Activated T-cell treated with anti-CD3 and anti-CD28 coated beads, Interleukin-2, amount 50 U/mL, for 24 hours (primary cell): ENCODE measurements at regions not wholly inside any gene's neighbourhood (a gene's known extent, or its start where the extent isn't known, plus 50 kb on each side); places are given as distances from the start of the nearest gene placed in this dataset.

Experiments used
- DNase-seq: peaks from one replicate; pipeline ENCODE4 v3.0.0-alpha.2; 2020
- H3K27ac Mint-ChIP-seq: 2 replicates; pipeline ENCODE4 v1.8.0; 2020; ENCODE audit warnings: mild to moderate bottlenecking, mixed read lengths
- H3K27me3 Mint-ChIP-seq: 2 replicates; pipeline ENCODE4 v1.8.0; 2020; ENCODE audit warnings: mixed read lengths
- H3K36me3 Mint-ChIP-seq: 2 replicates; pipeline ENCODE4 v1.8.0; 2020; ENCODE audit warnings: low read depth, mixed read lengths
- H3K4me1 Mint-ChIP-seq: 2 replicates; pipeline ENCODE4 v1.8.0; 2020; ENCODE audit warnings: low read depth, mixed read lengths
- H3K4me3 Mint-ChIP-seq: 2 replicates; pipeline ENCODE4 v1.8.0; 2020; ENCODE audit warnings: mild to moderate bottlenecking, moderate library complexity, mixed read lengths
- H3K9me3 Mint-ChIP-seq: 2 replicates; pipeline ENCODE4 v1.8.0; 2020; ENCODE audit warnings: mixed read lengths

DNA sequence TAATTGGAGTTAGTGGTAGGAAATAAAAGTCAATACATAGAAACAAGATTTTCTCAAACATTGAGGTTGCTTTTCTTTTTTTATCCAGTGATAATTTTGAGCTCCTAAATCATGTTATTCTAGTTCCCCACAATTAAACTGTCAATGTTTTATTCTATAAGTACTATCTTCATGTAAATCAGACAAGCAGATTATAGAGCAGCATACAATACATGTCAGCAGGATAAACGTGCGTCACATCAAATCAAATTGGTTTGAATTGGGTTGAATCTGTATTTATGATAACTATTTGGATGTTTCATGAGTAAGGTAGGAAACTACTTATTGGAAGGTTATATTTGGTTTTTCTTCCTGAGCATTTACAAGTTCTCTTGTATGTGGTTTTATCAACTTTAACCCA, 2028.7 kb downstream of the NCAM2 start:
- H3K4me1 Mint-ChIP-seq: no peaks in the 10 kb centered on the region
- no peak overlapping the region for H3K4me3 Mint-ChIP-seq
- DNase-seq: no peak
- no peaks in the 10 kb centered on the region for H3K36me3 Mint-ChIP-seq
- H3K27ac Mint-ChIP-seq: no peak overlapping the region
- H3K27me3 Mint-ChIP-seq: no peaks in the 10 kb centered on the region
- H3K9me3 Mint-ChIP-seq: peaks cover 2% of the 10 kb centered on the region

- Mint-ChIP-seq H3K4me1 (no peaks in the 10 kb centered on the region), H3K4me3 (no peak overlapping the region), H3K9me3 (no peaks in the 10 kb centered on the region), H3K27ac (no peak overlapping the region), H3K27me3 (no peaks in the 10 kb centered on the region), H3K36me3 (no peaks in the 10 kb centered on the region)
- DNase-seq: no peak
Observed at GRCh38 chr21:23039846-23040245, 2041.6 kb downstream of the NCAM2 start.

DNA sequence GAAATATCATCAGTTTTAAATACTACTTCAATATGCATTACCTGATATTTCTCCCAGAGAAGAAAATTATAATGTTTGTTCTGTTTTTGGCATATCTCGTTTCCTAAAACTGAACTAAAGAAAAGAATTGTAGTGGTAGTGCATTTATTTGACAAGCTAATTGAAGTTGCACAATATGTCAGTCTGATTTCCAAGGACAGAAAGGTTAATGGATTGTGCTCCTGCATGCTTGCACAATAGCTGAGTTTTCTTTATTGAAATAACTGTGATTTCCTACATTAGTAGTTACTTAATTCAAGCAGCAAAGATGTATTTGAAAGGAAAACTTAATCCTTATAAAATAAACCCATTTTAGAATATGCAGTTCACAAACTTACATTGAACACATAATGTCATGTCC, 2047.7 kb downstream of the NCAM2 start:
- H3K4me3 Mint-ChIP-seq: no peak overlapping the region
- H3K36me3 Mint-ChIP-seq: no peaks in the 10 kb centered on the region
- no peaks in the 10 kb centered on the region for H3K4me1 Mint-ChIP-seq
- peaks cover 2% of the 10 kb centered on the region for H3K9me3 Mint-ChIP-seq
- no peaks in the 10 kb centered on the region for H3K27me3 Mint-ChIP-seq
- H3K27ac Mint-ChIP-seq: no peak overlapping the region
- no peak for DNase-seq

DNA sequence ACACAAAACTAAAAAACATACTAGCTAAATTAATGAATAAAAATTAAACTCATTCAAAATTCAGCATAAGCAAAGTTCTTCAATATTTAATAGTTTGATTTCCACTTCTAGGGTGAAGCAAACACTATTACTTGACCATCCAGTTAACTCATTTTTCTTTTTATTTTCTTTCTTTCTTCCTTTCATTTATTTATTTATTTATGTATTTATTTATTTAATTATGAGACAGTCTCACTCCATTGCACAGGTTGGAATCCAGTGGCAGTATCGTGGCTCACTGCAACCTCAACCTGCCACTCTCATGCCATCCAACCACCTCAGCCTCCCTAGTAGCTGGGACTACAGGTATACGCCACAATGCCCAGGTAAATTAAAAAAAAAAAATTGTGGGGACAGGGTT, 2069.5 kb downstream of the NCAM2 start:
- Mint-ChIP-seq H3K4me3 (no peak overlapping the region), H3K4me1 (no peaks in the 10 kb centered on the region), H3K9me3 (peaks cover 2% of the 10 kb centered on the region), H3K27me3 (no peaks in the 10 kb centered on the region), H3K36me3 (no peaks in the 10 kb centered on the region), H3K27ac (no peak overlapping the region)
- no peak for DNase-seq

DNA sequence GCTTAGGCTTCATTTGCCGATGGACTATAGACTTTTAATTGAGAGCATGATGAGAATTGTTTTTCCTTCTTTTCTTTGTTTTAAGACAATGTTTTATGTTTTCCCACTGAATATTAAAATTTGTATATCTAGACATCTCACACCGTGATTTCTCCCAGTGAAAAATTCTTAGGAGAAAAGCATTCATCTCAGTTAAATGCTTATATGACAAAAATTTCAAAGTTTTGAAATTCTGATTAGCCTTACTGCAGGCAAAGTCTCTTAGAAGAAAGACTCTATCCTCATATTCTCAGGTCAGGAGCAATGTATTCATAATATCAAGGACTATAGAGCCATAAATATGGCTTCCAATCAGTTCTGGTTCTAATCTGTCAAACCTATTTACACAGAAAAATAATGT, 2085.0 kb downstream of the NCAM2 start:
- no peaks in the 10 kb centered on the region for H3K4me1 Mint-ChIP-seq
- no peak overlapping the region for H3K27ac Mint-ChIP-seq
- DNase-seq: no peak
- no peaks in the 10 kb centered on the region for H3K9me3 Mint-ChIP-seq
- H3K27me3 Mint-ChIP-seq: no peaks in the 10 kb centered on the region
- H3K4me3 Mint-ChIP-seq: no peak overlapping the region
- H3K36me3 Mint-ChIP-seq: no peaks in the 10 kb centered on the region

DNA sequence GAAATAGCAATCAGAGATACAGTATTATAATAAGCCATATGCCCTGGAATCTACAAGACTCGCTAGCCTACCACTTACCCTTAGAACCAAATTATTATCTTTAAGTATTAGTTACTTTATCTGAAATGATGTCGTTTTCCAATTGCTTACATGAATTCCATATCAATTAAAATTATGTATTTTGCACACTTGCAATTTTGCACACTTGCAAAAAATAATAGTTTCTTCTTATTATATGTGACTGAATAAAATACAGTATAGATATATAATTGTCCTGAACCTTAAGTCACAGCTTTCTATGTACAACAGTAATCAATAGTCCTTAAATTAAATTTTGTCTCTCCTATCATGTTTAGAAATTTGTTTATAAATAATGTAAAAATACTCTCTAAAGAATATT, 2095.1 kb downstream of the NCAM2 start:
- Mint-ChIP-seq H3K9me3 (peaks cover 11% of the 10 kb centered on the region), H3K4me3 (no peak overlapping the region), H3K36me3 (no peaks in the 10 kb centered on the region), H3K27me3 (no peaks in the 10 kb centered on the region), H3K4me1 (no peaks in the 10 kb centered on the region), H3K27ac (no peak overlapping the region)
- DNase-seq: no peak

GRCh38 chr21:23099185-23099584, 2101.0 kb downstream of the NCAM2 start:
- H3K27me3 Mint-ChIP-seq: no peaks in the 10 kb centered on the region
- no peaks in the 10 kb centered on the region for H3K4me1 Mint-ChIP-seq
- H3K36me3 Mint-ChIP-seq: no peaks in the 10 kb centered on the region
- H3K9me3 Mint-ChIP-seq: peaks cover 5% of the 10 kb centered on the region
- no peak overlapping the region for H3K4me3 Mint-ChIP-seq
- no peak for DNase-seq
- H3K27ac Mint-ChIP-seq: no peak overlapping the region

DNA sequence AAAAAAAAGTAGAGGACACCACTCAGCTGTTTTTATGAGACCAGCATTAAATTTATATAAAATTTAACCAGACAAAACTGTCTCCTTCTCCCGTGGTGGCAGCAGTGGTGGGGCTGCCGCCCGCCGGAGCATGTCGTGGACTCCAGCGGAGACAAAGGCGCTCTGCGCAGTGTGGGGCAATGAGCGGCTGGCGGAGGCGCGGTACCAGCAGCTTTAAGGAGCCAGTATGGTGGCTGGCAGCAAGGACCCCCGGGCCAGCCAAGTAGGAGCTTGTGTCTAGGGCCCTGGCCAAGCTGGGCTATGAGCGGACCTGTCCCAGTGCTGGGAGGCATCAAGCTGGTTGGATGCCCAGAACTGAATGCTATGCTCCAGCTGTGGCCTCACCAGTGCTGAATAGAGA, 2102.9 kb downstream of the NCAM2 start:
- Mint-ChIP-seq H3K27me3 (no peaks in the 10 kb centered on the region), H3K9me3 (peaks cover 5% of the 10 kb centered on the region), H3K4me1 (no peaks in the 10 kb centered on the region), H3K36me3 (no peaks in the 10 kb centered on the region), H3K27ac (no peak overlapping the region), H3K4me3 (no peak overlapping the region)
- no peak for DNase-seq

GRCh38 chr21:23108533-23108932, 2110.3 kb downstream of the NCAM2 start:
- Mint-ChIP-seq H3K4me1 (no peaks in the 10 kb centered on the region), H3K27me3 (no peaks in the 10 kb centered on the region), H3K27ac (no peak overlapping the region), H3K4me3 (no peak overlapping the region), H3K36me3 (no peaks in the 10 kb centered on the region), H3K9me3 (no peaks in the 10 kb centered on the region)
- no peak for DNase-seq

GRCh38 chr21:23111070-23111600, 2112.9 kb downstream of the NCAM2 start:
- H3K27me3 Mint-ChIP-seq: no peaks in the 10 kb centered on the region
- H3K27ac Mint-ChIP-seq: no peak overlapping the region
- H3K4me3 Mint-ChIP-seq: no peak overlapping the region
- H3K4me1 Mint-ChIP-seq: no peaks in the 10 kb centered on the region
- no peak for DNase-seq
- H3K9me3 Mint-ChIP-seq: no peaks in the 10 kb centered on the region
- no peaks in the 10 kb centered on the region for H3K36me3 Mint-ChIP-seq

DNA sequence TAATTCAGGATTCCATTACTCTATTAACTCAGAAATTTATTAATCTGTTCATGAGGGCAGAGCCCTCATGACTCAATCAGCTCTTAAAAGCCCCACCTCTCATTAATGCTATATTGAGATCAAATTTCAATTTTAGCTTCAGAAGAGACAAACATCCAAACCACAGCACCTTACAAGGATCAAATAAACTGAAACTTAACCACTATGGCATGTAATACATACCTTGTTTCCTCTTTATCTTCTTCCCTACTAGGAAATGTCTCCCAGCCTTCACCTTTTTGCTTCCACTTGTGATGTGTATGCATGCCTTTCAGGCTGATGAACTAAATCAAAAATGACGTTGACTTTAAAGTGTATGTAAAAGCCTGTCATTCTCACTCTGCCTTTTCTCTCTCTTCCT, 2121.3 kb downstream of the NCAM2 start:
- Mint-ChIP-seq H3K4me3 (no peak overlapping the region), H3K36me3 (no peaks in the 10 kb centered on the region), H3K9me3 (no peaks in the 10 kb centered on the region), H3K4me1 (no peaks in the 10 kb centered on the region), H3K27me3 (no peaks in the 10 kb centered on the region), H3K27ac (no peak overlapping the region)
- DNase-seq: no peak

DNA sequence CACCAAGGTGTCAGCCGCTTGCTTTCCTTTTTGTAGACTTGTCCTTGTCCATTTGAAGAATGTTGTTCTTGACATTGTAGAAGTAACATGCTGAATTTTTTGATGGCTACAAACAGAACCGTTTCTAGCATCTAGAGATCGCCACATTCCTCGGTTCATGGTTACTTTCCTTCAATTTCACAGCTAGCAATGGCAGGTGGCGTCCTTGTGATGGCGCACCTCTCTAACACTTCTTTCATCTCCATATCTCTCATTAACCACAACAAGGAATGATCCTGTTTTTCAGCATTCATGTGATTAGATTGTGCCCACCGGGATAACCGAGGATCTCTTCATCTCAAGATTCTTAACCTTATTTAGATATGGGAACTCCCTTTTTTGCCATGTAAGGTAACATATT, 2129.8 kb downstream of the NCAM2 start:
- Mint-ChIP-seq H3K27ac (no peak overlapping the region), H3K4me3 (no peak overlapping the region), H3K27me3 (no peaks in the 10 kb centered on the region), H3K36me3 (no peaks in the 10 kb centered on the region), H3K9me3 (no peaks in the 10 kb centered on the region), H3K4me1 (no peaks in the 10 kb centered on the region)
- no peak for DNase-seq

DNA sequence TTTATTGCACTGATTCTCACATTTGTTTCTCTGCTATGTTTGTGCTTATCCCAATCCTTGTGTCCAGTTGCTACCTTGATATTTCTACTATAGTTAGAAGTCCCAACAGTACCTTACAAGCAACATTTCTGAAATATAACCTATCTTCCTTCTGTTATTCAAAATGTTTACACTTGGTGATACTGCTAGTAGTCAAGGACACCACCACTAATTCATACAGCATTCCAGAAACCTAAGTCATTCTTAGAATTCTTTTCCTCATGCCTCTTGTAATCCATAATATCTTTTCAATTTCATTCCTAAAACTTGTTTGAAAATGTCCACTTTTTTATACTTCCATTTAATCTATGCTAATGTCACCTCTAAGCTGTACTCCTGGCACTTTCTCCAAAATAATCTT, 2132.1 kb downstream of the NCAM2 start:
- H3K27ac Mint-ChIP-seq: no peak overlapping the region
- H3K4me3 Mint-ChIP-seq: no peak overlapping the region
- H3K27me3 Mint-ChIP-seq: no peaks in the 10 kb centered on the region
- DNase-seq: no peak
- no peaks in the 10 kb centered on the region for H3K36me3 Mint-ChIP-seq
- H3K4me1 Mint-ChIP-seq: no peaks in the 10 kb centered on the region
- peaks cover 4% of the 10 kb centered on the region for H3K9me3 Mint-ChIP-seq

DNA sequence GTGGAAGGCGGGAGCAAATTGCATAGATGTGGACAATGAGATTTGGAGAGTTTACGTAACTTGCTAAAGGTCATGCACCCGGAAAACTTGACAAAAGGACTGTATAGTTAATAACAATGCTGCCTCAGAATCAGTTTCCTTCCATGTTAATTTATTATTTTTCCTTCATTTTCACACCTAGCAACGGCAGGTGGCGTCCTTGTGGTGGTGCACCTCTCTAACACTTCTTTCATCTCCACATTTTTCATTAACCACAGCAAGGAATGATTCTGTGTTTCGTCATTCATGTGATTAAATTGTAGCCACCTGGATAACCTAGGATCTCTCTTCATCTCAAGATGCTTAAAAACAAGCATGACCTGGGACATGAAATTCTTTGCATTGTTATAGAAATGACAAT, 2133.0 kb downstream of the NCAM2 start:
- DNase-seq: no peak
- no peak overlapping the region for H3K4me3 Mint-ChIP-seq
- no peak overlapping the region for H3K27ac Mint-ChIP-seq
- H3K4me1 Mint-ChIP-seq: no peaks in the 10 kb centered on the region
- H3K27me3 Mint-ChIP-seq: no peaks in the 10 kb centered on the region
- peaks cover 4% of the 10 kb centered on the region for H3K9me3 Mint-ChIP-seq
- H3K36me3 Mint-ChIP-seq: no peaks in the 10 kb centered on the region

DNA sequence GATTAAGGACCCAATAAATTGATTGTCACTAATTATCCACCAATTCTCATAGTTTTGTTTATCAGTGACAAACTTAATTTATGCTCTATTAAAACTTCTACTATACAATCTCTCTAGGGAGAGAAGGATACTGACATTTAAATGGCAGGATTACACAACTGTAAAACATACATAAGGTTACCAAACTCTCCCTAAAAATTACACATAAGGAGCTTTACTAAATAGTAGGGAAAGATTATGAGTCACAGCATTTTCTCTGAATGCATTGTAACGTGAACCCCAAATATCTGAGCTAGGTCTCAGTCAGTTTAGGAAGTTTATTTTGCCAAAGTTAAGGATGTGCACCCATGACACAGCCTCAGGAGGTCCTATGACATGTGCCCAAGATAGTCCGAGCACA, 2140.6 kb downstream of the NCAM2 start:
- DNase-seq: no peak
- Mint-ChIP-seq H3K36me3 (no peaks in the 10 kb centered on the region), H3K9me3 (peaks cover 7% of the 10 kb centered on the region), H3K4me1 (no peaks in the 10 kb centered on the region), H3K27me3 (no peaks in the 10 kb centered on the region), H3K4me3 (no peak overlapping the region), H3K27ac (no peak overlapping the region)

GRCh38 chr21:23152130-23152529, 2153.9 kb downstream of the NCAM2 start:
- Mint-ChIP-seq H3K27me3 (no peaks in the 10 kb centered on the region), H3K36me3 (no peaks in the 10 kb centered on the region), H3K9me3 (peaks cover 4% of the 10 kb centered on the region), H3K27ac (no peak overlapping the region), H3K4me3 (no peak overlapping the region), H3K4me1 (no peaks in the 10 kb centered on the region)
- DNase-seq: no peak
